Prostate gland (tissue), 2 donors: ENCODE measurements at regions not wholly inside any gene's neighbourhood (a gene's known extent, or its start where the extent isn't known, plus 50 kb on each side); places are given as distances from the start of the nearest gene placed in this dataset.

ENCODE experiments used
- DNase-seq: peaks from one replicate; pipeline ENCODE4 v3.0.0-alpha.2; 2019; ENCODE audit warnings: low spot score
- H3K27ac ChIP-seq, 2 donors: fragments of 200-600 bp; sonication (generic); 2 replicates each; pipeline ENCODE4 v1.5.1; 2017 to 2019
- H3K27me3 ChIP-seq: fragments of 200-600 bp; sonication (generic); replicated peaks from 2 replicates; pipeline ENCODE4 v1.5.1; 2019; ENCODE audit not compliant: insufficient read depth
- H3K36me3 ChIP-seq, 2 donors: fragments of 200-600 bp; sonication (generic); 1 replicate in 1 of 2; 2 replicates in 1 of 2; pipeline versions ENCODE4 v1.5.1 to v1.8.1; 2017 to 2019
- H3K4me1 ChIP-seq: fragments of 200-600 bp; sonication (generic); replicated peaks from 2 replicates; pipeline ENCODE4 v1.5.1; 2019
- H3K4me3 ChIP-seq, 2 donors: fragments of 200-600 bp; sonication (generic); 2 replicates each; pipeline ENCODE4 v1.5.1; 2017 to 2019
- H3K9me3 ChIP-seq: fragments of 200-600 bp; sonication (generic); 2 replicates; pipeline ENCODE4 v1.5.1; 2017
- CTCF ChIP-seq, 4 experiments: fragments of 200-600 bp in 2 of 4; fragments of 450-650 bp in 2 of 4; sonication (generic) in 2 of 4; IDR thresholded peaks; 1 replicate in 3 of 4; 2 replicates in 1 of 4; pipeline ENCODE4 v1.5.1; 2016 to 2019; ENCODE audit warnings: antibody characterized with exemption in 4 of 4, mild to moderate bottlenecking in 2 of 4, moderate library complexity in 2 of 4
- POLR2A ChIP-seq: fragments of 450-650 bp; IDR thresholded peaks from one replicate; pipeline ENCODE4 v1.6.1; 2016; ENCODE audit warnings: antibody characterized with exemption, mild to moderate bottlenecking
- POLR2AphosphoS5 ChIP-seq: sonication (generic); formaldehyde crosslinking; IDR thresholded peaks from one replicate; pipeline ENCODE4 v1.6.1; 2017; ENCODE audit warnings: antibody characterized with exemption
- WGBS: methylation state at CpG from one replicate; pipeline ENCODE4 v1.1.5; 2018; 5-methylcytosine and 5-hydroxymethylcytosine counted together
- intact Hi-C: fragments of 100-400 bp; cut with DNase I; formaldehyde crosslinking; loops from one replicate; pipeline ENCODE4 v1.14.2; 2022

- Histone ChIP-seq H3K4me3 (no peak overlapping the region), H3K27me3 (no peaks in the 10 kb centered on the region), H3K4me1 (no peaks in the 10 kb centered on the region), H3K27ac (no peak overlapping the region), H3K36me3 (no peaks in the 10 kb centered on the region), H3K9me3 (no peaks in the 10 kb centered on the region)
- DNase-seq: no peak
- no peak for TF ChIP-seq CTCF (IDR thresholded peaks at IDR 0.05)
- TF ChIP-seq POLR2AphosphoS5: no peak
- no peak for TF ChIP-seq POLR2A
- intact Hi-C loops: no loop called here
Measured at GRCh38 chr18:28952339-28952738, 775.4 kb upstream of the CDH2 start.

GRCh38 chr18:28947900-28948299 is 771.0 kb upstream of the CDH2 start:
- intact Hi-C loops: no loop called here
- TF ChIP-seq CTCF (IDR thresholded peaks at IDR 0.05) (no peak), POLR2A (no peak), POLR2AphosphoS5 (no peak)
- Histone ChIP-seq H3K4me3 (no peak overlapping the region), H3K36me3 (no peaks in the 10 kb centered on the region), H3K27ac (no peak overlapping the region), H3K4me1 (no peaks in the 10 kb centered on the region), H3K9me3 (no peaks in the 10 kb centered on the region), H3K27me3 (no peaks in the 10 kb centered on the region)
- no peak for DNase-seq
- 29% methylated on average over 1 of the region's 1 CpG for WGBS

- Histone ChIP-seq H3K27me3 (no peaks in the 10 kb centered on the region), H3K4me1 (no peaks in the 10 kb centered on the region), H3K9me3 (no peaks in the 10 kb centered on the region), H3K27ac (no peak overlapping the region), H3K36me3 (no peaks in the 10 kb centered on the region), H3K4me3 (no peak overlapping the region)
- TF ChIP-seq POLR2AphosphoS5 (no peak), CTCF (IDR thresholded peaks at IDR 0.05) (no peak), POLR2A (no peak)
- WGBS: 10% methylated on average over 1 of the region's 1 CpG
- no peak for DNase-seq
- intact Hi-C loops: no loop called here
Measured at GRCh38 chr18:28946471-28946870, 769.5 kb upstream of the CDH2 start.

GRCh38 chr18:28922936-28923335 is 746.0 kb upstream of the CDH2 start:
- TF ChIP-seq CTCF (IDR thresholded peaks at IDR 0.05): no peak
- TF ChIP-seq POLR2A: no peak
- no peak for TF ChIP-seq POLR2AphosphoS5
- no peaks in the 10 kb centered on the region for H3K4me1 ChIP-seq

GRCh38 chr18:28916456-28916855 is 739.5 kb upstream of the CDH2 start:
- no peak overlapping the region for H3K27ac ChIP-seq
- H3K4me3 ChIP-seq: no peak overlapping the region
- intact Hi-C loops: no loop called here
- no peaks in the 10 kb centered on the region for H3K27me3 ChIP-seq
- TF ChIP-seq CTCF (IDR thresholded peaks at IDR 0.05) (no peak), POLR2A (no peak), POLR2AphosphoS5 (no peak)
- DNase-seq: no peak
- H3K9me3 ChIP-seq: no peaks in the 10 kb centered on the region
- no peaks in the 10 kb centered on the region for H3K4me1 ChIP-seq
- H3K36me3 ChIP-seq: no peaks in the 10 kb centered on the region

More at GRCh38 chr18:28922936-28923335, 746.0 kb upstream of the CDH2 start:
- Histone ChIP-seq H3K4me3 (no peak overlapping the region), H3K9me3 (no peaks in the 10 kb centered on the region), H3K36me3 (no peaks in the 10 kb centered on the region), H3K27ac (no peak overlapping the region), H3K27me3 (no peaks in the 10 kb centered on the region)
- intact Hi-C loops: no loop called here
- no peak for DNase-seq
- WGBS: 80% methylated on average over 2 of the region's 2 CpGs
